ENCODE measurements at regions not wholly inside any gene's neighbourhood (a gene's known extent, or its start where the extent isn't known, plus 50 kb on each side); places are given as distances from the start of the nearest gene placed in this dataset.
"Not testable (repeated sequence)": the region's sequence is repeated elsewhere in the genome, so short reads cannot be mapped to it uniquely, and the experiment has no call there.

- DNase-seq, result no peak
These were observed 2163.5 kb upstream of the WWC1 start for GRCh38 chr5:166127766-166128570.

GRCh38 chr5:166145107-166145506 lies 2146.3 kb upstream of the WWC1 start:
- DNase-seq, result not testable (repeated sequence)

- no peak for DNase-seq
These were observed 2127.3 kb upstream of the WWC1 start for GRCh38 chr5:166163996-166164610.

- DNase-seq, result peak; percentile 4
These were observed 2125.8 kb upstream of the WWC1 start for GRCh38 chr5:166165596-166165995.

- DNase-seq, result no peak
These were observed 2125.4 kb upstream of the WWC1 start for GRCh38 chr5:166166071-166166470.

GRCh38 chr5:166172597-166172996 lies 2118.8 kb upstream of the WWC1 start:
- no peak for DNase-seq

- DNase-seq, result peak; percentile 45
These were observed 2112.9 kb upstream of the WWC1 start for GRCh38 chr5:166178411-166179080.

- no peak for DNase-seq
These were observed 2106.3 kb upstream of the WWC1 start for GRCh38 chr5:166185185-166185584.

GRCh38 chr5:166188501-166189325 lies 2102.7 kb upstream of the WWC1 start:
- DNase-seq, result no peak

GRCh38 chr5:166192696-166193095 lies 2098.7 kb upstream of the WWC1 start:
- no peak for DNase-seq

- DNase-seq, result no peak
These were observed 2095.5 kb upstream of the WWC1 start for GRCh38 chr5:166195981-166196380.

- DNase-seq, result no peak
These were observed 2090.9 kb upstream of the WWC1 start for GRCh38 chr5:166200532-166200931.

- no peak for DNase-seq
These were observed 2079.8 kb upstream of the WWC1 start for GRCh38 chr5:166211640-166212039.

GRCh38 chr5:166236327-166236726 lies 2055.1 kb upstream of the WWC1 start:
- DNase-seq, result no peak

GRCh38 chr5:166240705-166241104 lies 2050.7 kb upstream of the WWC1 start:
- no peak for DNase-seq

- DNase-seq, result no peak
These were observed 2045.9 kb upstream of the WWC1 start for GRCh38 chr5:166245556-166245955.

GRCh38 chr5:166251786-166252185 lies 2039.7 kb upstream of the WWC1 start:
- DNase-seq, result no peak

- DNase-seq, result no peak
These were observed 2033.8 kb upstream of the WWC1 start for GRCh38 chr5:166257661-166258060.

GRCh38 chr5:166262395-166262794 lies 2029.0 kb upstream of the WWC1 start:
- DNase-seq, result no peak

GRCh38 chr5:166267907-166268306 lies 2023.5 kb upstream of the WWC1 start:
- DNase-seq, result peak; percentile 11

GRCh38 chr5:166270712-166271111 lies 2020.7 kb upstream of the WWC1 start:
- no peak for DNase-seq

- DNase-seq, result no peak
These were observed 2015.4 kb upstream of the WWC1 start for GRCh38 chr5:166276006-166276405.

GRCh38 chr5:166279828-166280227 lies 2011.6 kb upstream of the WWC1 start:
- DNase-seq, result no peak
